NK-92 treated with Interleukin-12 subunit alpha and Interleukin-12 subunit beta, amount 100 ng/mL, for 24 hours (cell line): ENCODE measurements at regions not wholly inside any gene's neighbourhood (a gene's known extent, or its start where the extent isn't known, plus 50 kb on each side); places are given as distances from the start of the nearest gene placed in this dataset.

Source experiments
- DNase-seq: peaks from one replicate; lab custom pipeline; 2025; lab: John Stamatoyannopoulos, UW

DNA sequence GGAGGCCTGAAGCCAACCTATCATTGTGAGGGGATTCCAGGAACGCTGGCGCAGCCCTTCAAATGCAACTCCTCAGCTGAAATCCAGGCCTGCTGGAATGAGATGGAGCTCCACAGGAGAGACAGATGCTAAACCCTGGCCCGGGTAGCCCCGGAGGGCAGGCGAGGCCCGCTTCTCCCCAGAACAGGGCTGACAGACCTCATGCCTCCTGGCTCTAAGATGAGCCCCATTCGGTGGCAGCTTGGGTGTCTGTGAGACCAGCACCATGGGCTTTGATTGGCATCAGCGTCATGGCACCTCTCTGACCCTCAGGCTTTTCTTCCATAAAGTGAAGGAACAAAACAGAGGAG lies 382.2 kb downstream of the BCL11B start:
- DNase-seq = no peak

DNA sequence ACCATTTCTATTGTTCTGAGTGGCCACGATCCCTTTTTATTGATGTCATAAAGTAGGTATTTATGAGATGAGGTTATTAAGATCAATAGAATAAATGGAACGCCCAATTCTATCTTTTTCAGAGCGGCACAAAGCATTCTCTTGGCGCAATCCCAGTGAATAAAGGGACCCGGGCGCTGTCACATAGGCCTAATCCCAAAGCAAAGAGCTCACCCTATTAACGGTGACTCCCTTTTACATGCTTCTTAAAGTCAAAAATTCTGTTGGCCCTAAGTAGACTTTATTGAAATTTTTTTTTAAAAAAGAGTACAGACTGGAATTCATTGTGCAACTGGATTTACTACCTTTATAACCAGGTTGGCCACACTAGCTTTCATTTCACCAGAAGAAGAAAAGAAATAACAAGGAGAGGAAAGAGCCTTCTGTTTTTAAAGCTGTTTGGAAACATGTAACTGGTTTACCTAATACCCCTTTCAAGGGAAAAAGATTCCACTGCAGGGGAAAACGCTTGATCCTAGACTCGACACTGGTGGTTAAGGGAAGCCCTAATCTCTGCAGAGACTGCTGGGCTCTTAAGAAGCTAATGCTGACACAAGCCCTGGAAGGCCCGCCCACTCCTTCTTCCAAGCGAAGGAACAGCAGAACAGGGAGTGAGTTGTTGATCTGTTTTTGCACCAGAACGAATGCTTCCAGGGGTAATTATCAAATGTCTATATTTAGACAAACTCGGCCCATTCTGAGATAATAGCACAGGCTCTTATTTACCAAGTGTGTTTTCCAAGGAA lies 381.2 kb downstream of the BCL11B start:
- DNase-seq = no peak

DNA sequence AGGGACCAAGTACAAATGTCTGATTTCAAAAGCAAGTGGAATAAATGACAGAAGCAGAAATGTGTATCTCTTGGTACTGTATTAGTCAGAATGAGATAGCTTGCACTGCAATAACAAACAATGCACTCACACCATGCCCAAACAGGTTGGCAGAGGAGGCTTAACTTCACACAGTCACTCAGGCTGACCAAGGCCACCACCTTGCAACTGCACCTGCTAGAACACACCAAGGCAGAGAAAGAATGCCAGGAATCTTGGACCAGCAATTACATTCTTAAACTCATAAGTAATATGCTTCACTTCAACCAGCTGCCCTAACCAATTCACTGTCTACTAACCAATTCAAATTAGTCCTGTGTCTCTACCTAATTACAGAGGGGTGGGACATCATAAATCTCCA lies 378.3 kb downstream of the BCL11B start:
- no peak for DNase-seq

DNA sequence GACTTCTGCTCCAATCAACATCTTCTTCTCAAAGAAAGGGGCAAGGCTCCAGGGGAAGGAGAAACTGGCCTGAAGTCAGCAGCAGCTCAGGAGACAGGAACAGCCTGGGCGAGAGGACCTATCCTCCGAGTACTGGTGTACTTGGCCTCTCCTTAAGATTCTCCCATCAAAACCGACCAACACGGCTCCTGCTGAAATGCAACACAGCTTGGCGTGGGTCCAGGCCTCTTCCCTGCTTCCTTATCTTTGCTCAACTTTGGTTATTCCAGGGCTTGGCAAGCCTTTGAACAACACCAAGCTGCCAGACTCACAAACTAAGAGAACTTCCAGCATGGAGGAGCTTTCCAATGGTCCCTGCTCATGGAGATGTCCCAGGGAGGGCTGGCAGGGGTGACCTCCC lies 377.4 kb downstream of the BCL11B start:
- no peak for DNase-seq

GRCh38 chr14:98896449-98896848 lies 375.5 kb downstream of the BCL11B start:
- DNase-seq = no peak

DNA sequence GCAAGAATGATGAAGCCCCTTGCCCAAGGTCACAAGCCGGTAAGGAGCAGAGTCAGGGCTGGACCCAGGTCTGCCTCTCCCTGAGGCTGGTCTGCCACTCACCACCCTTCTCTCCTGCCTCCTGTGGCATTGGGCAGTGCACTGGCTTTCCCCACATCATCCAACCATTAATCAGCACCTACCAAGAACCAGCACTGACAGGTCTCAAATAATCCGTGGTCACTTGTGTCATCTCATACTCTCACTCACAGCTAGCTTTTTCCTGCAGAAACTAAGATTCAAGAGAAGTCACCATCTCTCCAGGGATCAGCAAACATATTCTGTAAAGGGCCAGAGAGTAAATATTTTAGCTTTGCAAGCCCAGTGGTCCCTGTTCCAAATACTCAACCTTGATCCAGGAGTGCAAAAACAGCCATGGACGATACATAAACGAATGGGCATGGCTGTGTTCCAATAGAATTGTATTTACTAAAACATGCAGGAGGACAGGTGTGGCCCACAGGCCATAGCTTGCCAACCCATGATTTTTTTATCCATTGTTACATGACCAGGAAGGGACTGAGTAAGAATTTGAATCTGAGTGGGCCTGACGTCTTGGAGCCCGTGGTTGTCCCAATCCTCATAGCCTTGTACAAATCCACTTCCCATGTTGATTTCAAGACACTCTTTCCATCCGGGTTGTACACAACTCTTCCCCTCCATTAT lies 374.2 kb downstream of the BCL11B start:
- DNase-seq = no peak

DNA sequence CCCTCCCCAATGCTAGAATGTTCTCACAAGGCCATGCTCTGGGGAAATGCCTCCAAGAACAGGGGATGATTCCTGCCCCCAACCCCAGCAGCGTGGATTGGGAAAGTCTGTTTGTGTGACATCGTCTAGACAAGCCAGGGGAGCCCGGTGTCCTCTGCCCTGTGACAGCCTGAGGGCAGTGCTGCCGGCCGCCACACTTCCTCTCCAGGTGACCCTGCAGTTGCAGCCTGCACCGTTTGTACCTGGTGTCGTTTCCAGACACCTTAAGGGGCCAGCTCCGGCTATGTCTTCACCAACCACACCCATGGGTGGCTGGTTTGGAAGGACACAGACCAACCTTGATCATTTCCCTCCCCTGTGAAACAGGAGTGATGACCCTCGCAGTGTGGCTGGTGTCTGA lies 372.6 kb downstream of the BCL11B start:
- no peak for DNase-seq

DNA sequence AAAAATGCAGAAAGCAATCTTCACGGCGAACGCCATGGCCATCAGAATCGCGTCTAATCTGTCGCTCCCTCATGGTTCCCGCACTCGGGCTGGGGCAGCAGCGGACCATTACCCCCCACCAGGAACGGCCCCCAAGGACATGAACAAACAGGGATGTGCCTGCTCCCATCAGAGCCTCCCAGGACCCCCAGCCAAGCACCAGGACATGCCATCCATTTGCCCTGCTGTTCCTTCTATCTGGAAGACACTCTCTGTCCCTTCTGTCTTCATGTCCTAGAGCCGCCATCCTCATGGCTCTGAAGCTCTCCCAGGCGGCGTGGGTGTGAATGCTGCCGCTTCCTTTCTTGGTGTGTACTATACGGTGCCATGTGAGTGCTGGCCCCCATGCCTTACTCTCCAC lies 371.8 kb downstream of the BCL11B start:
- no peak for DNase-seq

DNA sequence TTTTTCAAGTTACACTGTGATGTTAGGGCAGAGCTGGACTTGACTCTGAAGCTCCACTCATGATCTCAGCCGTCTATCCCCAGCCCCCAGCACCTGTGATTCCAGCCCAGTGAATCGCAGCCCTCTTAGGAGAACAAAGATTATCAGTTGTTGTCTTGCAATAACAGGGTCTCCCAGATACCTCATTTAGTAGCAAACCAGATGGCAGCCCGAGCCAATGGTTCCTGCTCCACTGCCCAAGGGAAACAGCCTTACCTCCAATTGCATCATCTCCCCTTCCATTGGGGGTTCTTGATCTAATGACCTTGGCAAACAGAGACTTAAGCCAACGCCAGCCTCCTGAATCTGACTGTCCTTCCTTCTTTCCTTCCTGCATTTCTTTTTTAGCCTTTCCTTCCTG lies 371.2 kb downstream of the BCL11B start:
- no peak for DNase-seq

DNA sequence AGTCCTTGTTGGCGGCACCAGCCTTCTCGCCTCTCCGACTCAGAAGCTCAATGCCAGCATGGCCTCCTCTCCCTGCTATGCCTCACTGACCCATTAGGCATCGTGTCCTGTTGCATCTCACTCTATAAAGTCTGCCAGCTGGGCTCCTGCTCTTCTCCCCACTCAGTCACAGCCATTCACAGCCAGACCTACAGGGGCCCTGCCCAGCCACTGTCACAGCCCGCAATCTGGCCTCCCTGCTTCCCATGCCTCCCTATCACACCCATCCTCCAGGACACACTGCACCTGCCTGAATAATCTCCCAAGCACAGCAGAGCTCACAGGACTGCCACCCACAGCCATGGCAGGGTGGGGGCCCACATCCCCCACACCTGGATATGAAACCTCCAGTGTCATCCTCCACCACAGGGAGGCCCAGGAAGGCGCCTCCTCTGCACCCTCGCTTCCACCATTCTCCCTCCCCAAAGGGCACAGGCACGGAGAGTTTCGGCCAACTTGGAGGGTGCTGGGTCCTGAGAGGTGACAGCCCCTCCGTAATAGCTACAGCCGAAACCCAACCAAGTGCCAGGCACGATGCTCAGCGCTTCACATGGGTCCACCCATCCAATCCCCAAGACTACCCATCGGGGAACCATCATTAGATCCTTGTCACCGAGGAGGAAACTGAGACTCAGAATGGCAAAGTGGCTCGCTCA lies 370.3 kb downstream of the BCL11B start:
- DNase-seq = no peak

GRCh38 chr14:98903371-98903770 lies 368.6 kb downstream of the BCL11B start:
- DNase-seq = no peak

- no peak for DNase-seq
Observed at GRCh38 chr14:98904677-98905076, 367.3 kb downstream of the BCL11B start.

DNA sequence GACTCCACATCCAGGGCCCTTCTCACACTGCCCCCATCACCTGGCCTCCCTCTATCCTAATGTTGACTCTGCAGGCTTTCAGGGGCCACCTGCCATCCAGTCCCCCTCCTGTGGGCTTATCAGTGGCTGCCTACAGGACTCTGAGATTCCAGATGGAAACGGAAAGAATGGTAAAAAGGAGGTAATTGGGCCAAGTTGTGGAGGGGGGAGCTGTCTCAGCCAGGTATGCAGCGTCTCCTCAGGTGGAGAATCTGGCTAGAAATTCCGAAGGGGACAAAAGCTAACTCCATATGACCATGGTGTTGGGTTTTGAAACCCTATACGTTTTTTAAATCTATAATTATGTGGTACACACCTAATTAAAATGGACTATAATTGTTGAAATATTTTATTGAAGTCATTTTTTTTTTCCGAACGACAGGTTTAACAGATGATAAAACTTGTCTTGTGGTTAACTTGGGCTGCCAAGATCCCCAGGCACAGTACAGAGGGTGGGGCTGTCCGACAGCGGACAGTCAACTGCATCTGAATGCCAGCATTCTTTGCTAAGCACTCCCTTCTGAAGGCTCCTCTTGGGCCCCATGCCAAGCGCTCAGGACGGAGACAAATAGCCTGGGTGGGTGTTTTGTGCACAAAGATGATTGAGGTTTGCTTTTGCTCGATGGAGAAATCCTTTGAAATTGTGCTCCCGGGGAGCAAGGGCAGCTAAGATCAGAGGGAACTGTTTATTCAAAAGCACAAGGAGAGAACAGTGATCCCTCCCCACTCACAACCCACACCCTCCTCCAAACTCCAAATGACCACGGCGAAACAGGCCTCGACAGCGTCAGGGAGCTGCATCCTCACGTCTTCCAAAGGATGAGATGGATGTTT lies 365.6 kb downstream of the BCL11B start:
- no peak for DNase-seq

DNA sequence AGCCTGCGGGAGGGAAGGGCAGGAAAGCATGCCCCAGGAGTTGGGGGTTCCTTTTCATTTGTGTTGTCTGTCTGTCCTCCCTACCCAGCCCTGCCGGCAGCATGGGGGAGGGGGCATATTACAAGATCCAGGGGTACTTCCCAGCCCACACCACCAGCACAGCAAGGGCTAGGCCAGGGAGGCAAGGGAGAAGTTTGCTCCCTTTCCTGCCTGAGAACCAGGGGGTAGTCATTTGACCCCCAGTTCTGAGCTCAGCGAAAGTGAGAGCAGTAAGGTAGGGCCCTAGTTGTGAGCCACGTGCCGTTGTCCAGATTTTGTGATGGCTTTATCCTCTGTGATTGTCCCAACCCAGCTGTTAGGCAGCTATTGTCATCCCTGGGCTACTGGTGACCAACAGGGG lies 364.7 kb downstream of the BCL11B start:
- no peak for DNase-seq

DNA sequence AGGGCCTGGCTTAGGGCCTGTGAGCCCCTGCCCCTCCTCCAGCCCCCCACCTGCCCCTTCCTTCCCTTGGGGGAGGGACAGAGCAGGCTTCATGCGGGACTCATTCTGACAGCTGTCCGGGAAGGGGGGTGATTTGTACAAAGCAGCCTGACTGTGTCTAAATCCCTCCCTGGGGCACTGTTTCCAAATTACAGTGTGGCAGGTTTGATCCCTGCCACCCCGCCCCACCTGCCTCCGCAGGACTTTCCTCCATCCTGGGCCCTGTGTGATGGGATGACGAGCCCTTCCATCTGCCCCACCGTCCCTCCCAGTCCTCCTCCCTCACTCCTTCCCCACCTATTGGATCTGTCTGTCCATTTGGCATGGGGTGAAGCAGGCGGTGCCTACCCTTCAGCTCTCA lies 363.9 kb downstream of the BCL11B start:
- DNase-seq = no peak

DNA sequence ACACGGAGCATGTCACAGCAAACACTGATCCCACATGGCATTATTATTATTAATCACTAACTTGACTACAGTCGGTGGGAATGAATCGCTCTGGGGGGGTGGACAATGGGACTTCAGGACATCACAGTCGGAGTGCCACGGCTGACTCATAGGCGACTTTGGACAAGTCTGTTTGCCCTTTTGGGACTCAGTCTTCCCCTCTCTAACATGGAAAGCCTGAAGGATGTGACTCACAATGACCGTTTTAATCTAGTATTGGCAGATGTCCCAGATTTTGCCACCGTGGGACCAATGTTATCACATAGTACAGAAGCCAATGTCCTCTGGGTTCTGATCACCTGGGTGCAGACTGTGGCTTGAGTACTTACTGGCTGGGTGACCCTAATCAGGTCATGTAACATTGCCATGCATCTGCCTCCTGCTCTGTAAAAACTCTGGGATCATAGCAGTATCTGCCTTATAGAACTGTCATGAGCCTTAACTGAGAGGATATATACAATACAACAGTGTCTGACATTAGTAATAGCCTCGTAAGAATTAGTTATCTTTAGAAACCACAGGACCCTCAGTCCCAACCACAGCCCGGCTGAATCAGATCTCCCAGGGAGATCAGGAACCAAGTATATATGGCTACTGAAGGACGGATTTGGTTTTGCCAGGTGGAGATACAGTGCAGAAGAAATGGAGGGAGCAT lies 362.6 kb downstream of the BCL11B start:
- DNase-seq = no peak

- no peak for DNase-seq
Observed at GRCh38 chr14:98910061-98910460, 361.9 kb downstream of the BCL11B start.

GRCh38 chr14:98912655-98913054 lies 359.3 kb downstream of the BCL11B start:
- DNase-seq = no peak

- DNase-seq = no peak
Observed at GRCh38 chr14:98913967-98914650, 357.9 kb downstream of the BCL11B start.

DNA sequence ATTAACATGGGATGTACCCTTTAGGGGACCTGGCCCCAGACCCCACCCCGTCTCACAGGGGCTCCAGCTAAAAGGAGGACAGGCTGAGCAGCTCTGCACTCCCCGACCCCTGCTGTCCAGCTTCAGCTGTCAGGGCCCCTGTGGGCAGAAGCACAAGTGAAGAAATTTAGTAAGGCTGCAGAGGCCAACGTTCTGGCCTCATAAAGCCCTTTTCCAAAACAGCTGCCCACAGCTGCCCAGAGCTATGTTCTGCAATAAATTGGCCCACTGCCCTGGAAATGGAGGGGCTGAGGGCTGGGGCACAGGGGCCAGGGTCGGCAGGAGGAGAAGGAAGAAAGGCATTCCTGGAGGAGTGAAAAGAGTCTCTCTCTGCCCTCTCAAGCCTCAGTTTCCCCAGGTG lies 357.1 kb downstream of the BCL11B start:
- DNase-seq = no peak

GRCh38 chr14:98915625-98916024 lies 356.4 kb downstream of the BCL11B start:
- DNase-seq = no peak
